HepG2 (cell line): ENCODE measurements at regions not wholly inside any gene's neighbourhood (a gene's known extent, or its start where the extent isn't known, plus 50 kb on each side); places are given as distances from the start of the nearest gene placed in this dataset.

Source experiments
- ARID3A ChIP-seq: IDR thresholded peaks from 2 replicates; pipeline ENCODE4 v1.6.1; 2012; ENCODE audit warnings: low read depth, low read length, improper control_type of control experiment
- IRF2 ChIP-seq: IDR thresholded peaks from 2 replicates; pipeline ENCODE4 v1.6.1; 2018; ENCODE audit warnings: missing genetic modification reagents, missing compliant biosample characterization
- MLLT10 ChIP-seq: sonication (generic); formaldehyde crosslinking; IDR thresholded peaks from 2 replicates; pipeline ENCODE4 v1.4.0; 2020; ENCODE audit warnings: missing genetic modification reagents
- NFIB ChIP-seq: sonication (generic); formaldehyde crosslinking; IDR thresholded peaks from 2 replicates; pipeline ENCODE4 v1.9.0; 2021; ENCODE audit warnings: missing genetic modification reagents, mild to moderate bottlenecking, borderline replicate concordance
- PATZ1 ChIP-seq: sonication (generic); formaldehyde crosslinking; IDR thresholded peaks from 2 replicates; pipeline ENCODE4 v1.4.0; 2020; ENCODE audit warnings: missing genetic modification reagents
- SCMH1 ChIP-seq: sonication (generic); formaldehyde crosslinking; IDR thresholded peaks from 2 replicates; pipeline ENCODE4 v1.9.0; 2021; ENCODE audit warnings: missing genetic modification reagents, mild to moderate bottlenecking, borderline replicate concordance
- TCF12 ChIP-seq, 2 experiments: fragments of 450-650 bp in 1 of 2; sonication (generic) in 1 of 2; formaldehyde crosslinking in 1 of 2; IDR thresholded peaks; 2 replicates each; pipeline versions ENCODE4 v1.6.1 to v1.8.0; 2017 to 2022; ENCODE audit warnings: antibody characterized with exemption in 1 of 2, mild to moderate bottlenecking in 1 of 2, missing genetic modification reagents in 1 of 2, moderate library complexity in 1 of 2
- ZNF296 ChIP-seq: sonication (generic); formaldehyde crosslinking; conservative IDR thresholded peaks from 2 replicates; pipeline ENCODE4 v1.5.0; 2020; ENCODE audit warnings: mild to moderate bottlenecking, missing genetic modification reagents
- ZNF549 ChIP-seq: sonication (generic); formaldehyde crosslinking; IDR thresholded peaks from 2 replicates; pipeline ENCODE4 v1.5.0; 2020; ENCODE audit warnings: missing genetic modification reagents
- ZNF639 ChIP-seq: conservative IDR thresholded peaks from 2 replicates; pipeline ENCODE4 v1.6.1; 2018; ENCODE audit warnings: missing genetic modification reagents
- ZNF773 ChIP-seq: sonication (generic); formaldehyde crosslinking; IDR thresholded peaks from 2 replicates; pipeline ENCODE4 v1.4.0; 2020; ENCODE audit warnings: missing genetic modification reagents, borderline replicate concordance
- ZNF879 ChIP-seq: sonication (generic); formaldehyde crosslinking; IDR thresholded peaks from 2 replicates; pipeline ENCODE4 v1.8.1; 2023; ENCODE audit warnings: missing genetic modification reagents
- TF ChIP-seq, protein P1 (sequence below): sonication (generic); formaldehyde crosslinking; IDR thresholded peaks from 2 replicates; pipeline ENCODE4 v1.8.0; 2022; ENCODE audit warnings: mild to moderate bottlenecking, missing genetic modification reagents
- TF ChIP-seq, protein P2 (sequence below): IDR thresholded peaks from 2 replicates; pipeline ENCODE4 v1.6.1; 2016; ENCODE audit warnings: low read depth, control low read depth
- TF ChIP-seq, protein P3 (sequence below): sonication (generic); formaldehyde crosslinking; IDR thresholded peaks from 2 replicates; pipeline ENCODE4 v1.9.0; 2022; ENCODE audit warnings: low read depth, missing genetic modification reagents

DNA sequence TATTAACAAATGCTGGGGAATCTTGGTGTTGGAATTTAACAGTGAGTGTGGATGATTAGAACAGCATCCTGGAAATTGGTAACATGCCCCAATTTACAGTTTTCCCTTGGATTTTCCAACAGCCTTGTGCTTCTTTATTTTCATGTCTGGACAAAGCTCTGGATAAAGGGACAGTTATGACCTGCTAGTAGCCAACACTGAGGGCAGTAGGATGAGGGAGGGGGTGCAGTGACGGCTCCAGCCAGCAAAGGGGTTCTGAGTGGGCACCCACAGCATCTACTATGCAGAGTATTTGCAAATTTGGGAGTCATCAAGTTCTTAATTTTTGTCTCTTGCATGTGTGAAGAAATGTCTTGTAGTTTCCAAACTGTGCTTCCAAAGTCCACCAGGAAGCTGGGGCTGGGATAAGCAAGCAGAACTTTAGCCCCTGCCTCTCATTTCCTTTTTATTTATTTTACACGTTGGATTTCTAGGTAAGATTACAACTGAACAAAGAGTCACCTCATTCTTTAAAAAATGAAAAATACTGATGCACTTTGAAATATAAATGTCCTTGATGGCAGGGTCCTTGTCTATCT, 63.0 kb upstream of the SELENOP start (continued):
- TF ChIP-seq SCMH1 (no peak), IRF2 (CRISPR knock-in tag) (peak; percentile 15; the same call in 1 of the 2 replicates), ZNF879 (CRISPR knock-in tag) (no peak), ZNF549 (CRISPR knock-in tag) (no peak), ZNF773 (CRISPR knock-in tag) (no peak), NFIB (CRISPR knock-in tag) (no peak), PATZ1 (peak; percentile 66), ARID3A (peak; percentile 87), ZNF639 (no peak), TCF12 (IDR thresholded peaks at IDR 0.05) (no peak), TCF12 (CRISPR knock-in tag; IDR thresholded peaks at IDR 0.05) (no peak), MLLT10 (CRISPR knock-in tag) (no peak), ZNF296 (CRISPR knock-in tag) (no peak)
- TF ChIP-seq, protein P1, sequence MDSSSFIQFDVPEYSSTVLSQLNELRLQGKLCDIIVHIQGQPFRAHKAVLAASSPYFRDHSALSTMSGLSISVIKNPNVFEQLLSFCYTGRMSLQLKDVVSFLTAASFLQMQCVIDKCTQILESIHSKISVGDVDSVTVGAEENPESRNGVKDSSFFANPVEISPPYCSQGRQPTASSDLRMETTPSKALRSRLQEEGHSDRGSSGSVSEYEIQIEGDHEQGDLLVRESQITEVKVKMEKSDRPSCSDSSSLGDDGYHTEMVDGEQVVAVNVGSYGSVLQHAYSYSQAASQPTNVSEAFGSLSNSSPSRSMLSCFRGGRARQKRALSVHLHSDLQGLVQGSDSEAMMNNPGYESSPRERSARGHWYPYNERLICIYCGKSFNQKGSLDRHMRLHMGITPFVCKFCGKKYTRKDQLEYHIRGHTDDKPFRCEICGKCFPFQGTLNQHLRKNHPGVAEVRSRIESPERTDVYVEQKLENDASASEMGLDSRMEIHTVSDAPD, result 0 out of 2 replicates have a peak, but pooled peaks have one; percentile 27
- TF ChIP-seq, protein P2, sequence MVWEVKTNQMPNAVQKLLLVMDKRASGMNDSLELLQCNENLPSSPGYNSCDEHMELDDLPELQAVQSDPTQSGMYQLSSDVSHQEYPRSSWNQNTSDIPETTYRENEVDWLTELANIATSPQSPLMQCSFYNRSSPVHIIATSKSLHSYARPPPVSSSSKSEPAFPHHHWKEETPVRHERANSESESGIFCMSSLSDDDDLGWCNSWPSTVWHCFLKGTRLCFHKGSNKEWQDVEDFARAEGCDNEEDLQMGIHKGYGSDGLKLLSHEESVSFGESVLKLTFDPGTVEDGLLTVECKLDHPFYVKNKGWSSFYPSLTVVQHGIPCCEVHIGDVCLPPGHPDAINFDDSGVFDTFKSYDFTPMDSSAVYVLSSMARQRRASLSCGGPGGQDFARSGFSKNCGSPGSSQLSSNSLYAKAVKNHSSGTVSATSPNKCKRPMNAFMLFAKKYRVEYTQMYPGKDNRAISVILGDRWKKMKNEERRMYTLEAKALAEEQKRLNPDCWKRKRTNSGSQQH (CRISPR knock-in tag), result no peak
- TF ChIP-seq, protein P3, sequence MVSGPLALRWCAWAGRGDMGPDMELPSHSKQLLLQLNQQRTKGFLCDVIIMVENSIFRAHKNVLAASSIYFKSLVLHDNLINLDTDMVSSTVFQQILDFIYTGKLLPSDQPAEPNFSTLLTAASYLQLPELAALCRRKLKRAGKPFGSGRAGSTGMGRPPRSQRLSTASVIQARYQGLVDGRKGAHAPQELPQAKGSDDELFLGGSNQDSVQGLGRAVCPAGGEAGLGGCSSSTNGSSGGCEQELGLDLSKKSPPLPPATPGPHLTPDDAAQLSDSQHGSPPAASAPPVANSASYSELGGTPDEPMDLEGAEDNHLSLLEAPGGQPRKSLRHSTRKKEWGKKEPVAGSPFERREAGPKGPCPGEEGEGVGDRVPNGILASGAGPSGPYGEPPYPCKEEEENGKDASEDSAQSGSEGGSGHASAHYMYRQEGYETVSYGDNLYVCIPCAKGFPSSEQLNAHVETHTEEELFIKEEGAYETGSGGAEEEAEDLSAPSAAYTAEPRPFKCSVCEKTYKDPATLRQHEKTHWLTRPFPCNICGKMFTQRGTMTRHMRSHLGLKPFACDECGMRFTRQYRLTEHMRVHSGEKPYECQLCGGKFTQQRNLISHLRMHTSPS (CRISPR knock-in tag), result no peak
